ENCODE measurements at regions not wholly inside any gene's neighbourhood (a gene's known extent, or its start where the extent isn't known, plus 50 kb on each side); places are given as distances from the start of the nearest gene placed in this dataset.

DNA sequence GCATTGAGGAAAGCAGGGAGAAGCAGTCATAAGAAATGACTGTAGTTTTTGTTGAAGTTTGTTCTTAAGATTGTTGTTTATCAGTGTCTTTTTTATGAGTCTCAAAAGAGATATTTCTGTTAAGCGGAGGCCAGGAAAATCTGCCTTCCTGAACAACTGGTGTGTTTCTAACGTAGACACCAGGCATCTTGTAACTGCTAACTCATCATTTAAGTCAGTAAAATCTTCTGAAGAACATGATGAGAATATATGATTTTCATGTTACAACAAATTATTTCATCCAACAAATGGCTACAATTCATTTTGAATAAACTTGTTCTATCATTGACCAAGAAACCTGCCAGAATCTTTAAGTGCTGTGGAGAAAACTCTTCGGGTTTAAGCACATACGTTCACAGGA is 84.0 kb downstream of the RPS12 start:
- H3K9me3 Mint-ChIP-seq: no peaks in the 10 kb centered on the region
- no peak overlapping the region for H2AFZ ChIP-seq (ENCODE audit: low read length)
- TF ChIP-seq, protein P1, sequence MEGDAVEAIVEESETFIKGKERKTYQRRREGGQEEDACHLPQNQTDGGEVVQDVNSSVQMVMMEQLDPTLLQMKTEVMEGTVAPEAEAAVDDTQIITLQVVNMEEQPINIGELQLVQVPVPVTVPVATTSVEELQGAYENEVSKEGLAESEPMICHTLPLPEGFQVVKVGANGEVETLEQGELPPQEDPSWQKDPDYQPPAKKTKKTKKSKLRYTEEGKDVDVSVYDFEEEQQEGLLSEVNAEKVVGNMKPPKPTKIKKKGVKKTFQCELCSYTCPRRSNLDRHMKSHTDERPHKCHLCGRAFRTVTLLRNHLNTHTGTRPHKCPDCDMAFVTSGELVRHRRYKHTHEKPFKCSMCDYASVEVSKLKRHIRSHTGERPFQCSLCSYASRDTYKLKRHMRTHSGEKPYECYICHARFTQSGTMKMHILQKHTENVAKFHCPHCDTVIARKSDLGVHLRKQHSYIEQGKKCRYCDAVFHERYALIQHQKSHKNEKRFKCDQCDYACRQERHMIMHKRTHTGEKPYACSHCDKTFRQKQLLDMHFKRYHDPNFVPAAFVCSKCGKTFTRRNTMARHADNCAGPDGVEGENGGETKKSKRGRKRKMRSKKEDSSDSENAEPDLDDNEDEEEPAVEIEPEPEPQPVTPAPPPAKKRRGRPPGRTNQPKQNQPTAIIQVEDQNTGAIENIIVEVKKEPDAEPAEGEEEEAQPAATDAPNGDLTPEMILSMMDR (conservative IDR thresholded peaks at IDR 0.05): no peak

More for the DNA sequence above, 84.0 kb downstream of the RPS12 start:
- Histone ChIP-seq H3K4me1 (ENCODE audit: insufficient read depth, low read length) (no peaks in the 10 kb centered on the region), H4K20me1 (ENCODE audit: control insufficient read depth, insufficient read depth, insufficient read length) (no peaks in the 10 kb centered on the region), H3K79me2 (ENCODE audit: insufficient read depth, low read length) (no peaks in the 10 kb centered on the region), H3K9me3 (ENCODE audit: control insufficient read depth, low read depth, low read length) (no peaks in the 10 kb centered on the region), H2BK120ac (ENCODE audit: low read depth, low read length, poor library complexity, severe bottlenecking) (no peak overlapping the region), H2AK5ac (ENCODE audit: insufficient read length, low read length) (no peak overlapping the region), H3K27ac (ENCODE audit: insufficient read length, low read depth, low read length) (no peak overlapping the region), H3K23me2 (ENCODE audit: insufficient read length, low read depth, low read length, poor library complexity, severe bottlenecking) (no peaks in the 10 kb centered on the region), H3K27me3 (ENCODE audit: insufficient read depth, low read length) (no peaks in the 10 kb centered on the region), H4K91ac (ENCODE audit: insufficient read length, low read depth, low read length) (no peak overlapping the region), H3K79me1 (ENCODE audit: insufficient read depth, low read depth, low read length, poor library complexity, severe bottlenecking) (no peaks in the 10 kb centered on the region), H3K23ac (ENCODE audit: insufficient read length, low read depth, low read length) (no peak overlapping the region), H3K56ac (ENCODE audit: insufficient read length, low read depth, low read length) (no peak overlapping the region), H3K9ac (ENCODE audit: extremely low read depth, insufficient read length, low read length) (no peak overlapping the region), H2BK12ac (ENCODE audit: insufficient read length, low read depth, low read length) (no peak overlapping the region), H3K18ac (ENCODE audit: insufficient read length, low read depth, low read length) (no peak overlapping the region), H3K14ac (ENCODE audit: insufficient read depth, low read length) (no peak overlapping the region), H3K4ac (ENCODE audit: low read depth, low read length) (no peak overlapping the region), H3T11ph (ENCODE audit: low read length) (no peak overlapping the region), H4K5ac (ENCODE audit: insufficient read length, low read depth, low read length) (no peak overlapping the region), H2BK15ac (ENCODE audit: low read depth, low read length) (no peak overlapping the region), H4K8ac (replicated peaks; ENCODE audit: insufficient read length, low read depth, low read length) (no peak overlapping the region), H2BK20ac (ENCODE audit: low read depth, low read length, poor library complexity, severe bottlenecking) (no peak overlapping the region), H3K4me2 (ENCODE audit: insufficient read depth, insufficient read length, low read length) (no peak overlapping the region), H2BK5ac (ENCODE audit: insufficient read length, low read length) (no peak overlapping the region)
- H3K4me1 Mint-ChIP-seq: peaks cover 8 to 25% of the 10 kb centered on the region in 2 experiments
- no CpG with 5 or more reads among the region's 4 CpGs for WGBS (ENCODE audit: extremely low coverage, insufficient read length, low lambda C conversion rate)
- no peak overlapping the region for H3K4me3 Mint-ChIP-seq
- no peaks in the 10 kb centered on the region for H3K27me3 Mint-ChIP-seq (ENCODE audit: low read depth)
- no peak overlapping the region for H3K27ac Mint-ChIP-seq
- H3K36me3 Mint-ChIP-seq (ENCODE audit: insufficient read depth in 1 of 3, low read depth in 3 of 3): no peaks in the 10 kb centered on the region
- no peak for DNase-seq
